GM12875 (cell line): ENCODE measurements at regions not wholly inside any gene's neighbourhood (a gene's known extent, or its start where the extent isn't known, plus 50 kb on each side); places are given as distances from the start of the nearest gene placed in this dataset.

Experiments used
- H3K4me3 ChIP-seq: one replicate; pipeline ENCODE4 v1.5.1; 2011; ENCODE audit warnings: low read depth, low read length, control low read depth
- CTCF ChIP-seq: IDR thresholded peaks from 2 replicates; pipeline ENCODE4 v1.5.1; 2011; ENCODE audit warnings: low read depth, mild to moderate bottlenecking, control low read depth, inconsistent platforms, low read length, moderate library complexity, borderline replicate concordance; ENCODE audit not compliant: insufficient read depth

GRCh38 chr13:106262886-106263285, 272.6 kb downstream of the EFNB2 start:
- no peak for TF ChIP-seq CTCF
- no peak overlapping the region for H3K4me3 ChIP-seq

GRCh38 chr13:106261450-106261849, 274.0 kb downstream of the EFNB2 start:
- no peak overlapping the region for H3K4me3 ChIP-seq
- TF ChIP-seq CTCF, result no peak

GRCh38 chr13:106260352-106260751, 275.1 kb downstream of the EFNB2 start:
- no peak for TF ChIP-seq CTCF
- H3K4me3 ChIP-seq, result no peak overlapping the region

GRCh38 chr13:106259928-106260327, 275.5 kb downstream of the EFNB2 start:
- no peak for TF ChIP-seq CTCF
- H3K4me3 ChIP-seq, result no peak overlapping the region

- no peak for TF ChIP-seq CTCF
- H3K4me3 ChIP-seq, result no peak overlapping the region
Measured at GRCh38 chr13:106246666-106247188, 288.7 kb downstream of the EFNB2 start.

- no peak overlapping the region for H3K4me3 ChIP-seq
- TF ChIP-seq CTCF, result no peak
Measured at GRCh38 chr13:106246242-106246641, 289.2 kb downstream of the EFNB2 start.

GRCh38 chr13:106243011-106243565, 292.4 kb downstream of the EFNB2 start:
- TF ChIP-seq CTCF, result no peak
- H3K4me3 ChIP-seq, result no peak overlapping the region
